ENCODE measurements at regions not wholly inside any gene's neighbourhood (a gene's known extent, or its start where the extent isn't known, plus 50 kb on each side); places are given as distances from the start of the nearest gene placed in this dataset.

DNA sequence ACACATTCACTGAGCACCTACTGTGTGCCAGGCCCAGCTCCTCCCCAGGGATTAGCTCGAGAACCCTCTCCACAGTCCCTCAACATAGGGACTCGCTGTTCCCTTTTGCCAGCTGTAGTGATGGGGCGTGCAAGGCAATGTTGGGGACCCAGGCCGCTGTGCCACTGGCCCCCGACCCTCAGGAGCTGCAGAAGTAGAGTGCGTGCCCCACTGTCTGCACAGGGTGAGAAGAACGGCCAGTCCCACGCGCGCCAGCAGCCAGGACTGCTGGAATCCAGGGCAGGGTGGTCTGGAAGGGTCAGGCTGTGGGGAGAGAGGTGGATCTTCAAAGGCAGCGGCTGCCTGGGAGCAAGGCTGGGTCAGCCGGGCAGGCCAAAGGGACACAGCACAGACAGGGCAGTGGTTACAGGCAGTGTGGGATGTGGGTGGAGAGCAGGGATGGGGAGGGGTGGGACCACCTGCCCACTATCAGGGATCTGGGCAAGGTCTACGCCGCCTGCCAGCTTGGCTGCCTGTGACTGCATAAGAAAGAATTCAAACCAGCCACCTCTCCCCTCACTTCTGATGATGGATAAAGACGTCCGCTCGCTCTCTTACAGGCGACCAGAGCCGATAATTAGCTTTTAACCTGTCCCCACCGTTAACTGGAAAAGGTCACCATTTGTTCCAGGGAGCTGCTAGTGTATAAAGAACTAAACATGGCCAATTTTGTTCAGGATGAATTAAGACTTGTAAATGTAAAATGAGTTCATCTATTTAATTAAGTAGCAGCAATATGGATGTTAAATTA is 86.7 kb upstream of the GSE1 start:
- TF ChIP-seq, protein P1, sequence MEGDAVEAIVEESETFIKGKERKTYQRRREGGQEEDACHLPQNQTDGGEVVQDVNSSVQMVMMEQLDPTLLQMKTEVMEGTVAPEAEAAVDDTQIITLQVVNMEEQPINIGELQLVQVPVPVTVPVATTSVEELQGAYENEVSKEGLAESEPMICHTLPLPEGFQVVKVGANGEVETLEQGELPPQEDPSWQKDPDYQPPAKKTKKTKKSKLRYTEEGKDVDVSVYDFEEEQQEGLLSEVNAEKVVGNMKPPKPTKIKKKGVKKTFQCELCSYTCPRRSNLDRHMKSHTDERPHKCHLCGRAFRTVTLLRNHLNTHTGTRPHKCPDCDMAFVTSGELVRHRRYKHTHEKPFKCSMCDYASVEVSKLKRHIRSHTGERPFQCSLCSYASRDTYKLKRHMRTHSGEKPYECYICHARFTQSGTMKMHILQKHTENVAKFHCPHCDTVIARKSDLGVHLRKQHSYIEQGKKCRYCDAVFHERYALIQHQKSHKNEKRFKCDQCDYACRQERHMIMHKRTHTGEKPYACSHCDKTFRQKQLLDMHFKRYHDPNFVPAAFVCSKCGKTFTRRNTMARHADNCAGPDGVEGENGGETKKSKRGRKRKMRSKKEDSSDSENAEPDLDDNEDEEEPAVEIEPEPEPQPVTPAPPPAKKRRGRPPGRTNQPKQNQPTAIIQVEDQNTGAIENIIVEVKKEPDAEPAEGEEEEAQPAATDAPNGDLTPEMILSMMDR (IDR thresholded peaks at IDR 0.05; ENCODE audit: low read depth, low read length) = no peak
- TF ChIP-seq EZH2phosphoT487 (IDR thresholded peaks at IDR 0.05; ENCODE audit: low read depth) = no peak
